Endothelial cell of umbilical vein (primary cell): ENCODE measurements at regions not wholly inside any gene's neighbourhood (a gene's known extent, or its start where the extent isn't known, plus 50 kb on each side); places are given as distances from the start of the nearest gene placed in this dataset.

Experiments used
- BruUV-seq: library from RNA; stranded (reverse); fragments of 400-500 nt; replicated peaks from 2 replicates; lab custom pipeline; 2021; lab: Mats Ljungman, UMichigan
- CTCF ChIA-PET: fragments of 300-600, 350-600 bp; sonication (Branson Sonifier 250); formaldehyde crosslinking; loops from one replicate; lab custom pipeline; 2021; ENCODE audit warnings: antibody characterized with exemption, inconsistent platforms; lab: Charles Lee
- POLR2A ChIA-PET: fragments of 300-600, 350-600 bp; sonication (Branson Sonifier 250); formaldehyde crosslinking; loops from one replicate; lab custom pipeline; 2021; ENCODE audit warnings: antibody characterized with exemption, inconsistent platforms; lab: Charles Lee
- DNase-seq: peaks from one replicate; pipeline ENCODE4 v3.0.0-alpha.2; 2011; ENCODE audit warnings: low read depth, low spot score
- FAIRE-seq: peaks from 2 replicates; lab custom pipeline; 2011; peaks lifted over from hg19 to GRCh38; lab: Jason Lieb, UNC
- H2AFZ ChIP-seq: 2 replicates; pipeline ENCODE4 v1.6.0; 2012; ENCODE audit warnings: low read depth, low read length, control low read depth, inconsistent platforms
- H3K27ac ChIP-seq: 2 replicates; pipeline ENCODE4 v1.5.1; 2011; ENCODE audit warnings: low read depth, mild to moderate bottlenecking, control low read depth, low read length, moderate library complexity; ENCODE audit not compliant: insufficient read depth
- H3K27me3 ChIP-seq, 2 experiments: 2 replicates each; pipeline versions ENCODE4 v1.6.0 to v1.6.1; 2011; ENCODE audit warnings: low read length in 2 of 2, mixed read lengths in 1 of 2; ENCODE audit not compliant: control insufficient read depth in 2 of 2, insufficient read depth in 2 of 2
- H3K36me3 ChIP-seq, 2 experiments: 2 replicates in 1 of 2; 3 replicates in 1 of 2; pipeline ENCODE4 v1.5.1; 2011; ENCODE audit warnings: low read length in 2 of 2, mild to moderate bottlenecking in 1 of 2, moderate library complexity in 1 of 2; ENCODE audit not compliant: control insufficient read depth in 2 of 2, insufficient read depth in 2 of 2; ENCODE audit errors: extremely low read depth in 1 of 2
- H3K4me1 ChIP-seq: 3 replicates; pipeline ENCODE4 v1.5.1; 2011; ENCODE audit warnings: mild to moderate bottlenecking, low read length; ENCODE audit not compliant: control insufficient read depth, insufficient read depth; ENCODE audit errors: extremely low read depth
- H3K4me2 ChIP-seq: 2 replicates; pipeline ENCODE4 v1.6.1; 2011; ENCODE audit warnings: low read length, control low read depth, mixed read lengths; ENCODE audit not compliant: insufficient read depth
- H3K4me3 ChIP-seq, 3 experiments: fragments of 200-600 bp in 1 of 3; sonication (generic), shearing (Covaris generic) in 1 of 3; replicated peaks in 1 of 3; 2 replicates each; pipeline ENCODE4 v1.5.1; 2011 to 2016; ENCODE audit warnings: control low read depth in 3 of 3, low read length in 3 of 3, mild to moderate bottlenecking in 2 of 3, inconsistent platforms in 1 of 3, low read depth in 1 of 3, moderate library complexity in 1 of 3; ENCODE audit not compliant: insufficient read depth in 1 of 3
- H3K79me2 ChIP-seq: 2 replicates; pipeline ENCODE4 v1.6.0; 2012; ENCODE audit warnings: low read length, inconsistent platforms; ENCODE audit not compliant: control insufficient read depth, insufficient read depth
- H3K9ac ChIP-seq: replicated peaks from 2 replicates; pipeline ENCODE3; 2011; ENCODE audit warnings: low read length, control low read depth; ENCODE audit not compliant: insufficient read depth; ENCODE audit errors: extremely low read depth
- H3K9me1 ChIP-seq: replicated peaks from 3 replicates; pipeline ENCODE4 v1.6.0; 2011; ENCODE audit warnings: mild to moderate bottlenecking, low read length; ENCODE audit not compliant: control insufficient read depth, insufficient read depth; ENCODE audit errors: extremely low read depth
- H3K9me3 ChIP-seq: replicated peaks from 2 replicates; pipeline ENCODE4 v1.5.1; 2012; ENCODE audit warnings: low read length, inconsistent platforms; ENCODE audit not compliant: control insufficient read depth, insufficient read depth
- H4K20me1 ChIP-seq: replicated peaks from 2 replicates; pipeline ENCODE3; 2011; ENCODE audit warnings: mild to moderate bottlenecking, low read length; ENCODE audit not compliant: control insufficient read depth, insufficient read depth; ENCODE audit errors: extremely low read depth
- EZH2 ChIP-seq: IDR thresholded peaks from 2 replicates; pipeline ENCODE4 v1.6.1; 2012; ENCODE audit warnings: borderline replicate concordance, low read depth, mild to moderate bottlenecking, moderate library complexity, low read length, inconsistent platforms; ENCODE audit not compliant: severe bottlenecking
- FOS ChIP-seq: IDR thresholded peaks from 2 replicates; pipeline ENCODE4 v1.6.1; 2011; ENCODE audit warnings: mild to moderate bottlenecking, low read length, moderate library complexity, borderline replicate concordance; ENCODE audit not compliant: insufficient read depth
- GATA2 ChIP-seq: IDR thresholded peaks from 2 replicates; pipeline ENCODE4 v1.7.0; 2011; ENCODE audit warnings: low read depth, mild to moderate bottlenecking, moderate library complexity, mixed read lengths, low read length; ENCODE audit not compliant: insufficient read length, insufficient read depth
- JUN ChIP-seq: IDR thresholded peaks from 2 replicates; pipeline ENCODE4 v1.6.1; 2011; ENCODE audit warnings: borderline replicate concordance, low read depth; ENCODE audit not compliant: insufficient read length, insufficient read depth
- POLR2A ChIP-seq: IDR thresholded peaks from 2 replicates; pipeline ENCODE4 v1.6.1; 2012; ENCODE audit warnings: low read depth, mild to moderate bottlenecking, control low read depth, low read length
- dilution Hi-C: fragments of 300-500 bp; cut with MboI; formaldehyde crosslinking; loops from one replicate; pipeline ENCODE4 v1.15.0; 2019; ENCODE audit warnings: low sequenced_read_pairs; ENCODE audit not compliant: extremely low pct_ligation_motif_present
- intact Hi-C: fragments of 100-400 bp; cut with micrococcal nuclease; formaldehyde crosslinking; loops from one replicate; pipeline ENCODE4 v1.10.0; 2022

DNA sequence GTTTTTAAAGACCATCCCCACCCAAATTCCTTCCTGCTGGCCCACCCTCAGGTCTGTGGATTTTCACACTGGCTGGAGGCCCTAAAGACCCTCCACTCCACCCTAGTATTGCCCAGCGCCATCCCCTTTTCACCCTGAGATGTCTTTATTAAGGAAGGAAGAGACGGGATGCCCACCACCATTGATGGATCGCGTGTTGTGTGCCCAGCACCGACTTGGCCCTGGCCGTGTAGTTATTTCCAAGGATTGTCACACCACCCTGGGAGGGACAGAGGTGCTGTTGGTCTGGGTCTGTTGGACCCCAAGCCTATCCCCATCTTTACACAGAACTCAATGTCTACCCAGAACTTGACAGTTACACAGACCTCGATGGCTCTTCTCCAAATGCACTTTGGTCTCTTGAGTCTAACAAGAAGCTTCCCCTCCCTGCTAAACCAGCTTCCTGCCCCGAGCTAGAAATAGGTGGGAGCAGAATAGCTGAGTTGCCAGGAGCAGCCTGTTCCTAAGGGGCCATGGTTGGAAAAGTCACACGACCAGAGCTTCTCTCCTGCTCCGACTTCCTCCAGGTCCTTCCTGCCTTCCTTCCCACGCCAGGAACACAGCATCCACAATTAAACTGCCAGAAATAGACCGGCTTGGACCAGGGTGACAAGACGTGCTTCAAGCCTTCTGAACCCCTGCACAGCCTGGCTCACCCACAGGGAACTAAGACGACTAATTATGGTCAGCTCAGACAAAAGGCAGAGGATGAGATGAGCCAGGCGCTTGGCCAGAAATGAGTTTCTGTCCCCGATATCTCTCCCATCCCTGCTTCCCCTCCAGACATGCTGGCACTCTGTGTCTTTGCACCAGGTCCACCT, 139.5 kb upstream of the CHST15 start:
- Histone ChIP-seq H4K20me1 (no peaks in the 10 kb centered on the region), H3K4me3 (no peak overlapping the region), H3K27ac (no peak overlapping the region), H3K4me2 (no peak overlapping the region), H3K4me1 (no peaks in the 10 kb centered on the region), H2AFZ (no peak overlapping the region), H3K27me3 (no peaks in the 10 kb centered on the region), H3K9ac (no peak overlapping the region), H3K79me2 (no peaks in the 10 kb centered on the region), H3K9me3 (no peaks in the 10 kb centered on the region), H3K36me3 (no peaks in the 10 kb centered on the region), H3K9me1 (no peaks in the 10 kb centered on the region)
- ChIA-PET CTCF (interaction anchor here (0.6 kb wide), 1 partner anchor 1664 kb away, joined by 3 read pairs; no protein-coding TSS in a partner anchor), POLR2A (no interaction called here)
- BruUV-seq = no TSS peak
- TF ChIP-seq GATA2 = no peak
- TF ChIP-seq POLR2A = no peak
- TF ChIP-seq JUN = no peak
- no peak for TF ChIP-seq EZH2
- no peak for TF ChIP-seq FOS
- no peak for DNase-seq
- dilution Hi-C loops = no loop called here
- intact Hi-C loops = no loop called here
- FAIRE-seq = no peak
